ENCODE measurements at regions not wholly inside any gene's neighbourhood (a gene's known extent, or its start where the extent isn't known, plus 50 kb on each side); places are given as distances from the start of the nearest gene placed in this dataset.

DNA sequence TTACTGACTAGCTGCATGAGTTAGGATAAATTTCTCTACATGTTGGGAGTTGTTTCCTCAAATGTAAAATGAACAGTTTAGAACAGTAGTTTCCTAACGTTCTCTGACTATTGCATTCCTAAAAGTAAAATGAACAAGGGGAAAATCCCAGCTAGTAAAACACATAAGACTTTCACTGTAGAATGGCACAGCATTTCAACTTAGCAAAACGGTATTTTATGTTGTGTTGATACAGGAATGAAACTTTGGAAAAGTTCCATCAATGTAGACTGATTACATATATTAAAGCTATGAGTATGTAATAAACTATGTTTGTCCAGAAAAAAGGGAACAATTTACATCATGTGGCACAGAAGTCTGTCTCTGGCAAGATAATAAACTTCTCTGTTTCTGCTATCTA is 297.4 kb upstream of the EPHA3 start:
- no peaks in the 10 kb centered on the region for H3K27me3 ChIP-seq (ENCODE audit: control insufficient read depth, insufficient read depth, low read length)
- no peak for DNase-seq (ENCODE audit: low read depth)
- TF ChIP-seq, protein P1, sequence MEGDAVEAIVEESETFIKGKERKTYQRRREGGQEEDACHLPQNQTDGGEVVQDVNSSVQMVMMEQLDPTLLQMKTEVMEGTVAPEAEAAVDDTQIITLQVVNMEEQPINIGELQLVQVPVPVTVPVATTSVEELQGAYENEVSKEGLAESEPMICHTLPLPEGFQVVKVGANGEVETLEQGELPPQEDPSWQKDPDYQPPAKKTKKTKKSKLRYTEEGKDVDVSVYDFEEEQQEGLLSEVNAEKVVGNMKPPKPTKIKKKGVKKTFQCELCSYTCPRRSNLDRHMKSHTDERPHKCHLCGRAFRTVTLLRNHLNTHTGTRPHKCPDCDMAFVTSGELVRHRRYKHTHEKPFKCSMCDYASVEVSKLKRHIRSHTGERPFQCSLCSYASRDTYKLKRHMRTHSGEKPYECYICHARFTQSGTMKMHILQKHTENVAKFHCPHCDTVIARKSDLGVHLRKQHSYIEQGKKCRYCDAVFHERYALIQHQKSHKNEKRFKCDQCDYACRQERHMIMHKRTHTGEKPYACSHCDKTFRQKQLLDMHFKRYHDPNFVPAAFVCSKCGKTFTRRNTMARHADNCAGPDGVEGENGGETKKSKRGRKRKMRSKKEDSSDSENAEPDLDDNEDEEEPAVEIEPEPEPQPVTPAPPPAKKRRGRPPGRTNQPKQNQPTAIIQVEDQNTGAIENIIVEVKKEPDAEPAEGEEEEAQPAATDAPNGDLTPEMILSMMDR (IDR thresholded peaks at IDR 0.05; ENCODE audit: insufficient read depth, low read length, poor library complexity, severe bottlenecking): no peak
- no peak overlapping the region for H3K4me3 ChIP-seq (ENCODE audit: low read depth, low read length)
- no peaks in the 10 kb centered on the region for H3K36me3 ChIP-seq (ENCODE audit: control insufficient read depth, insufficient read depth, low read length)

- no peaks in the 10 kb centered on the region for H3K36me3 ChIP-seq (ENCODE audit: control insufficient read depth, insufficient read depth, low read length)
- TF ChIP-seq, protein P1 (IDR thresholded peaks at IDR 0.05; ENCODE audit: insufficient read depth, low read length, poor library complexity, severe bottlenecking): no peak
- DNase-seq (ENCODE audit: low read depth): no peak
- H3K4me3 ChIP-seq (ENCODE audit: low read depth, low read length): no peak overlapping the region
- H3K27me3 ChIP-seq (ENCODE audit: control insufficient read depth, insufficient read depth, low read length): no peaks in the 10 kb centered on the region
Measured at GRCh38 chr3:88810455-88810854, 297.0 kb upstream of the EPHA3 start.

DNA sequence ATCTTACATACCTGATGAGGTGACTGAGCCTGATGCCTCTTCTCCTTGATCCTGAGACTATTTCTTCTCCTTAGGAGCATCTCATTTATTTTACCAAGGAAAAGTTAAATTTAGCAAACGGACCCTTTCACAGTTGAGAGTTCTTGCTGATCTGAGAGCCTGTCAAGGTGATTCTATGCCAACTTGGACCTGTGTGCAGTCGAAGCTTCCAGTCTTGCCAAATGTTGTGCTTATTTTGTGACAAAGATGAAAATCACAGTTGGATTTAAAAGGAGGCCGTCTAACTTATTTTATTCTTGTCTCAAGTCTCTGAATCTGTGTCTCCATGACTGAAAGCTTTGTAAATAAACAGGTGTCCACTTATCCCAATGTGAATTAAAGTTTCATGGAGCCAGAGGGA is 296.3 kb upstream of the EPHA3 start:
- H3K27me3 ChIP-seq (ENCODE audit: control insufficient read depth, insufficient read depth, low read length): no peaks in the 10 kb centered on the region
- TF ChIP-seq, protein P1 (IDR thresholded peaks at IDR 0.05; ENCODE audit: insufficient read depth, low read length, poor library complexity, severe bottlenecking): no peak
- no peak for DNase-seq (ENCODE audit: low read depth)
- no peak overlapping the region for H3K4me3 ChIP-seq (ENCODE audit: low read depth, low read length)
- H3K36me3 ChIP-seq (ENCODE audit: control insufficient read depth, insufficient read depth, low read length): no peaks in the 10 kb centered on the region

- TF ChIP-seq, protein P1 (IDR thresholded peaks at IDR 0.05; ENCODE audit: insufficient read depth, low read length, poor library complexity, severe bottlenecking): no peak
- DNase-seq (ENCODE audit: low read depth): peak; percentile 5
- Histone ChIP-seq H3K27me3 (ENCODE audit: control insufficient read depth, insufficient read depth, low read length) (no peaks in the 10 kb centered on the region), H3K36me3 (ENCODE audit: control insufficient read depth, insufficient read depth, low read length) (no peaks in the 10 kb centered on the region), H3K4me3 (ENCODE audit: low read depth, low read length) (no peak overlapping the region)
Measured at GRCh38 chr3:88812576-88812975, 294.8 kb upstream of the EPHA3 start.

DNA sequence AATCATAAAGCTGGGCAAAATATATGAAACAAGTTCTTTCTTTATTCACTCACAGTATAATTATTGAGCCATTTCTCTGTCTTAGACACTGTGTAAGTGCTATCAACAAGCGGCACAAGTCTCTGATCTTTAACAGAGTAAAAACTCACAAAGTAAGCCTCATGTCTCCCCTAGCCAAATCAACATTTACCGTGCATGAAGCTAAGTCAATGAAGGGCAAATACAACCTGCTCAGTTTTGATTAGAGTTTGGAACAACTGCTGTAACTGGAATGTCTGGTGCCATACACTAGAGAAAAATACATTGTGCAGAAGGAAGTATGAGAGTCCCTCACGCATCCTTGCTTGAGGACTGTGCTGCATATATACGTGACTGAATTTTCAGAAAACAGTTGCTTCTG is 291.0 kb upstream of the EPHA3 start:
- no peak for DNase-seq (ENCODE audit: low read depth)
- TF ChIP-seq, protein P1 (IDR thresholded peaks at IDR 0.05; ENCODE audit: insufficient read depth, low read length, poor library complexity, severe bottlenecking): no peak
- Histone ChIP-seq H3K27me3 (ENCODE audit: control insufficient read depth, insufficient read depth, low read length) (no peaks in the 10 kb centered on the region), H3K4me3 (ENCODE audit: low read depth, low read length) (no peak overlapping the region), H3K36me3 (ENCODE audit: control insufficient read depth, insufficient read depth, low read length) (no peaks in the 10 kb centered on the region)
